GM21786 (cell line): ENCODE measurements at regions not wholly inside any gene's neighbourhood (a gene's known extent, or its start where the extent isn't known, plus 50 kb on each side); places are given as distances from the start of the nearest gene placed in this dataset.

ENCODE experiments used
- ATAC-seq: cut with Tn5 transposase; IDR thresholded peaks from one replicate; pipeline ENCODE4 v1.9.1; 2021; ENCODE audit not compliant: unreplicated experiment

DNA sequence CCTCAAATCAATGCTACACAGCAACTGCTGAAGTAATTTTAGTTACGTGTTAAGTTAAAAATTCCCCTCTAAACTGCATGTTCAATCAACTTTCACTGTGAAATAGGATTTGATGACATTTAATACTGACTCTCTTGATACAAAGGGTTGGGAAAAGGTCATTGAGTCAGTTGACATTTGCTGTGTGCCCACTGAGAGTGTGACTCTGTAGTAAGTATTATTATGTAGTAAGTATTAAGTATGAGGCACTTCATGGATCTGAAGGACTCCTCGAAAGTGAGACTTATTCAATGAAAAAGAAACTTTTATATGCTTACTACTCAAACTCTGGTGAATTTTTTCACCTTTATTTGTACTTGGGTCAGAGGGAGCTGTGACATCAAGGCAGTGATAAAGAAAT is 83.1 kb upstream of the S1PR1 start:
- ATAC-seq = no peak

DNA sequence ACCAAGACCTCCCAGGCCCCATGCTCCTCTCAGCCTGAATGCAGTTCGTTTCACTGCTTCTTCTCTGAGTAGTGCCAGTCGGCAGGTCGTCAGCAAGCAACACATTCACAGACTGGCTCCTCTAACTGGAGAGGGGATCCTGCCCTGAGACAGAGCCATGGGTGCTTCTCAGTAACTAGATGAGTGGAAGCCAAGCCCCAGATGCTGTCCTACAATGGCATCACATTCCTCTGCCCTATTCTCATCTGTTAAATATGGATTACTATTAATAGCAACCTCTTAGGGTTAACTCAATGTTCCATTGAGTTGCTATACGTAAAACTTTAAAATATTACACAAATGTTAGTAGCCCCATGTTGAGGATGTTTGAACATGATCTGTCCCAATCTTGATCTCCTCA is 84.2 kb upstream of the S1PR1 start:
- ATAC-seq = no peak

DNA sequence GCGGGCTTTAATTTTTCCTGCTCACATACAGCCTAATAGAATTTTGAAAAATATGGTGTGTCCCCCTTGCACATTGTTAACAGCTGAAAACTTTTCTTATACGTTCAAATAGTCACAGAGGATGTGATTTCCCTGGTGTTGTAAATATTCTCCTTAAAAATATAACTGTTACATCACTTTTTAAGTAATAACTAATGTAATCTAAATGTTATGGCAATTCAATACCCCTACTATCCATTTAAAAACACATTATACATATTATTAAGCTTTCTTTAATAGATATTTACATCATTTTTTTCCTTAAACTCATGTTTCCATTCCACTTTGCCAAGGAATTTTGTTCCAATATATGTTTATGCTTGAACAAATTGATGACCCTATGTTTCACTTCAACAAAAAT is 85.5 kb upstream of the S1PR1 start:
- no peak for ATAC-seq

DNA sequence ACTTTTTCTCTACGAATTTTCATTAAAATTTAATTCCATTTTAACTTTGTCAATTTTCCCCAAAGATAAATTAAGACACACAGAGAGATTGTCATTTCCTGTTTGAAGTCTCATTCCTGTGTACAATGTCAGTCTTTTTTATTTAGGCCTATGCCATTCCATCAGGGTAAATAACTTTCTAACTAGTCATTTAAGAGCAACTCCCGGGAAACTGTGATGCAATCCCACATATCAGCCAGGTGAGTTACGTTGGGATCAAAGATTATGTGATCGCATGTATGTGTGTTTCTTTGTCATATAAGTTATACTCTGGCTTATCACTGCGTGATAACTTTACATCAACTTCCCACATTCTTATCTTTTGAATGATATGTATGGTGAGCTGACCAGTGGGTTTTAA is 86.1 kb upstream of the S1PR1 start:
- no peak for ATAC-seq

DNA sequence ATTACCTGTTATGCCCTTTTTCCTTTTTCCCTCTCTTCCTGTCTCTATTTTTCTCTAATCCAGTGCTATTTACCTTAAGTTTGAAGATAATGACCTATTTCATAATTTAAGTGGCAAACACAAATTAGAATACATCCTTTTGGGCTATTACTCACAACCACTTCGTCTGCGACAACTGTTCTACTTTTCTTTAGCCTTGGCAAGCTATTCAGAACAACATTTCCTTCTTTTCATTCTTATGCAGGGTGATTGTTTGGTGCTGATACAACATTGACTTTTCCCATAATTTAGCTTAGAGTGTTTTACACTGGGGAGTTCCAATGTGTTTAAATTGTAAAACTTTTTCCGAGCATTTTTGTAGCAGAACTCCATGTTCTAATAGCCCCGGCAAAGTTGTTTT is 86.6 kb upstream of the S1PR1 start:
- ATAC-seq = no peak

DNA sequence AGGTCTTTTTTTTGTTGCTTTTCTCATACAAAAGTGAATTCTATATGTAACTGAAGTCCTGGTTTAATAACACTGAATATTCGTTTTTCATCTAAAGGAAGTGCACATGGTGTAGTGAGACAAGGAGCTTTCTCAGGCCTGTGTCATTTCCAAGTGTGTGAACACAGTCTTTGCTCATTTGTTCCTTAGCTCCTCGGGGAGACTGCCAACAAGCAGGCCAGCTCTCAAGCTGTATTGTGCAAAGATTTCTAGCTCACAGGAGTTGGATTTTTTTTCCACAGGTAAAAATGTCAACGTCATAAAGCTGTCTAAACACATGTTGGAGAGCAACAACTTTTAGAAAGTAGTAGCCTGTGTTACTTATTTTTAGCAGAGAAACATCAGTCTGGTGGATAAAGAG is 87.8 kb upstream of the S1PR1 start:
- ATAC-seq = no peak

DNA sequence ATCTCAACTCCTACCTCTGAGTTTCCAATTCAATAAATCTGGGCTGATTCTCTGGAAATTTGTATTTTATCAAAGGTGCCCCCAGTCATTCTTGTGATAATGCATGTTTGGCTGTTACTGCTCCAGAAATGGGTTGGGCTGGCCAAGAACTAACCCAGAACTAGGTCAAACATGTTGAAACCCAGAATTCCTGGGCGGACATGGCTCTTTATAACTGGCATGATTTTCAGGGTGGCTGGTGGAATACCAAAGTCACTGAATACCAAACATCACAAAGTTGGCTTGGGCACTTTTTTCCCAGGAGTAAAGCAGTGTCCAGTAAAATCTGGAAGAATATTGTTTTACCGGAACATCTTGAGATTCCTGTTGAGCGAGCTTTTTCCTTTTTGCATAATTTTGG is 89.4 kb upstream of the S1PR1 start:
- no peak for ATAC-seq

DNA sequence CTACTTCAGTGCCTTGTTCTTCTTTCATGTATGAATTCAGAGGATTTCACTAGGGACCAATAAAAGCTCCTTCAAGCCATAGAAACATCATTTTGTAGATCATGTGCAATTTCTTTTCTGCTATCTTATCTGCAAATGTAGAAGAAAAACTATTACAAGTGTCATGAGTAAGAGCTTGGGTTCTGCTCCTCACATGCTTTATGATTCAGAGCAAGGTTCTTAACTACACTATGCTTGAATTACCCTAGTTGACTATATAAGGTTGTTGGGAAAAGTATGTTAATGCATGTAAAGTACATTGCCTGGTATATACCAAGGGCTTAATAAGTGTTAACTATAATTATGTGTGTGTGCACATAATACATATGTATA is 91.4 kb upstream of the S1PR1 start:
- no peak for ATAC-seq

DNA sequence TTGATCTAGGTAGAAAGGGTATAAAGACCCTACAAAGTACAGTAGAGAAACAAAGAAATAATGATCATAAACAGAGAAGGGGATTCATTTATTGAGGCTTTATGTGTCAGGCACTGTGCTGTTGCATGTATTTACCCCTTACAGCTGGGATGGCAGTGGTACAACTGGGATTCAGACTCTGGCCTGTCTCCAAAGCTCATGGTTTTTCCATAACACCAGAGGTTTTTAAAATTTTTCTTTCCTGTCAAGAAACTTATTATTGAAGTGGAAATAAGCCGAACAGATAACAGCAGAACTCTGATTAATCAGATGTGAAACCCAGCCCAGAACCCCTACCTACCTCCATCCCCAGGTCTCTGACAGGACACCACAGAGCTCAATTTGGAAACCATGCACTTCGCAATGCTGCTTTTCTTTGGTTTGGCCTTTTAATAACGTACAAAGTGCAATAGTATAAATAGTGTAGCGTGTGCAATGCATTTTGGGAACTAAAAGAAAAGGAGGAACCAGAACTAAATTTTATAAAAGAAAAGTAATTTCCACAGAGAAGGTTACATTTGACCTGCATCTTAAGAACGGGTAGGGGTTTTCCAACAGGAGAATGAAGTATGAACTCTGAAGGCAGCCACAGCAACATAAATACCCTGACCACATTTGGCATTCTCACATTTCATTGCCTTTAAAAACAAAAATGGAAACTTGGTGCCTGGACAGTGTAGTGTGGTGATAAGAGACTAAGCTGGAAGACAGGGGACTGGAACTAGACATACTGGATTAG is 92.0 kb upstream of the S1PR1 start:
- no peak for ATAC-seq

DNA sequence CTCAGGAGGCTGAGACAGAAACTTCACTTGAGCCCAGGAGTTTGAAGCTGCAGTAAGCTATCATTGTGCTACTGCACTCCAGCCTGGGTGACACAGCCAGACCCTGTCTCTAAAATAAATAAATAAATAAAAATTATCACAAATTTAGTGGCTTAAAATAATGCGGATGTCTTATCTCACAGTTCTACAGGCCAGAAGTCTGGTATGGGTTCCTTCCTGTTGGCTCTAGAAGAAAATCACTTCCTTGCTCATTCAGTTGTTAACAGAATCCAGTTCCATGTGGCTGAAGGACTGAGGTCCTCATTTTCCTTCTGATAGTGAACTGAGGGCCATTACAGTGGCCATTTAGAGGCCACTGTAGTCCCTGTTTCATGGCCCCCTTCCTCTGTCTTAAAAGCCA is 94.6 kb upstream of the S1PR1 start:
- ATAC-seq = no peak

DNA sequence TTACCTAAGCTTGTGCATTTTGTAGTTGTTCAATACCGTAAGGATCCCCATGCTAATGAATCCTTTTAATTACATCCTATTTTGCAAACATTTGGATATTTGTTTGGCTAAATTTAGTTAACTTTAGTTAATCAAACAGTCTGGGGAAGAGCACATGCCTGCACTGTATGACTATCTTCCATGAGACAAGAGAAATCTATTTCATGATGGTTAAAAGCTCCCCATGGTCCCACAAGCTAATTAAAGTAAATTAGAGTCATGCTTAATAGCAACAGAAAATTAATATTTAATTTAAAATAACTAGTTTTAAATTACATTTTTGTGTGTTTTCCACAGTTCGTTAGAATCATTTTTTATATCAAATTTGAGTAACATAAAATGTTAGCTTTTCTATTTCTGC is 95.4 kb upstream of the S1PR1 start:
- no peak for ATAC-seq

DNA sequence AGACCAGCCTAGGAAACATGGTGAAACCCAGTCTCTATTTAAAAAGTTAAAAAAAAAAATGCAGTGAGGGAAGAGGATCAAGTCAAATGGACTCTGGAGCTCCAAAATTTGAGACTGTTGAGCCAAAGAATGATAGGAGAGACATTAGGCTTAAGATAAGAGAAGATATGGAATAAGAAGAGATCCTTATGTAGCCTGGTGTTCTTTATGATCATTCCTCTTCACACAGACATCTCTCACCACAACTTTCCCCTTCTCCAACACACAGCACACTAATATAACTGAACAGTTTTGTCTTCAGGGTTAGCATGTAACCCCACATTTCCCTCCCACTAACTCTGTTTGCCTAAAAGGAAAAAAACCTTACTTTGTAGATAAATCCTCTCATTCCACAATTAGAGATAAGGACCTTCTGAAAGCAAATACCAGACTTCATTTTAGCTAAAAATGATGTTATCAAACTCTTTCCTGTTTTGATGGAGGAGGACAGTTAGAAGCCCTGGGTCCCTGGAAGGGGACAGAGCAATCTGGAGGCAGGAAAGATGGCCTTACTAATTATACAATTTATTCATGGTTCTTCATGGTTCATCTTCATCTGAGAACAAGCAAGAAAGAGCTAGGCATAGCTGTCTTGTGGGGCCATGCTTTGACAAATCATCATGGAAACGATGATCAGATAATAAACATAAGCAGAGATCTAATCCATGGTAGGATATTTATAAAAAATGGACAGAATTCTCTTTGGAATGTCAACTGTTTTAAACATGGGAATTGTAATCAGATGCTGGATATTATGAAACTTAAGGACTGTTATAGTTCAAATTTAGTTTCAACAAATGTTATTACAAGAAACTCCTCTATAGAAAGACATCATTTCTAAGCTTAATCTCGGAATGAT is 96.7 kb upstream of the S1PR1 start:
- no peak for ATAC-seq

DNA sequence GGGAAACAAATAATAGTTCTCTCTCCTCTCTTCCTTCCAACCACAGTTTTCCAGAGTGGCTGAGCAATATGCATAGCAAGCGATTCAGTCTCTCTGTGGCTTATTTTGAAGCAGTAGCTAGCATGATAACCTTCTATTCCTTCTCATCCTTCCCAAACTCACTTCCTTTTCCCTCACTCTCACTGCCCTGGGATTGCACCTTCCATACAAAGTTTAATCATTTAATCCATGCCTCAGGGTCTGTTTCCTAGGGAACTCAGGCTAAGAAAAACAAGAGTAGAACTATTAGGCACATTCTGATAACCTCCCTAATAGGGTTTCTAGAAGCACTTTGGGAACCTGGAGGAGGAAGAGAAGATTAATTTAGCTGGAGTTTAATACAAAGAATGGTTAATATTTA is 97.7 kb upstream of the S1PR1 start:
- ATAC-seq = no peak

DNA sequence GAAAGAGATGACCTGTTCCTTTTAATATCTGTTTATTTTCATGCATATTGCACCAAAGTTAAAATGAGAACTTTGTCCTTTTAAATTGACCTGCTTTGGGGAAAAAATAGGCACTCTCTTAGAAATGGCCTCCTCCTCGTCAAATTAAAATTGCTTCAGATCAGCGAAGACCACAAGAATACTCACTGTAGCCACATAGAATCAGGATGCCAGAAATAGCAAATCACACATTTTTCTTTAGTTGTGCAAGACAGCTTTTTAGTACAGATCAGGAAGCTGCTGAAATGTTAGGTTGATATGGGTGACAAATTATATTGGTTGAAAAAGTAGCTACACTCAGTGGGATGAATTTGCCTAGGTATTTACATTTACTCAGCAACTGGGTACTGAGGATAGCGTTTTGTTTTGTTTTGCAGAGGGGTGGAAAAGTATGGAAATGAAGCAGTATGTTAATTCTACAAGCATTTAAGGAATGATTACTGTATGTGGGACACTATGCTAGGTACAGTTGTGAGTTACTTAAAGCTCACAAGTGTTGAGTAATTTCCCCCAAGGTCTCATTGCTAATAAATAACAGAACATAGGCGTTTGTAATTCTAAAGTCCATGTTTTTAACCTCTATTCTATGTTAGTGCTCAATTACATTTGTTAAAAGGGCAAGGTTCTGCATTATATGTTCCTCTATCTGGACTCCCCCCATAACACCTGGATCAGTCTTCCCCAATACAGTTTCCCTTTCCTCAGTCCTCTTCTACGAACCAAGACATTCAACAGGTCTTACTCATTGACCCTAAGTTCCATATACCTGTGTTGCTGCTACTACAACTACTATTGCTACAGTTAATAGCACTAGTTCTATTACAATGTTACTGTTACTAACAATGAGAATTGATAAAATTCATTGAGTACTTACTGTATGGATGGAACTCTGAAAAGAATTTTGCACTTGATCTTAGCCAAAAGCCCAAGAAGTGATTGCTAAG is 99.4 kb upstream of the S1PR1 start:
- peak; percentile 32 for ATAC-seq

DNA sequence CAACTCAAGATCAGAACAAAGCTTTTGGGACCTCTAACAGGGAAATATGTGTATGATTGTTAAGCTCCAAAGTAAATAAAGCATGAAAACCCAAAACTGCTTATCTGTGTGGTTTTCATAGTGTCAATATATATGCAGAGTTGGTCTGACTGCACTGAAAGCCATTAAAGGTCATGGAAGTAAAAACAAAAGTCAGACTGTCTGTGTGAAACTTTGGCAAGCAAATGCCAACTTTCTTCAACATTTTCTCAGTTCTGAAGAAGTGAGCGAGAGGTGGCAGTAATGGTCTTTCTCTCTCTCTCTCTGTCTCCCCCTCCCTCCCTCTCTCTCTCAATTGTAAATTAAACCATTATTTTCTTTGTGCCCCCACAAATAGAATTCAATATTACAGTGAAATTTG is 100.1 kb upstream of the S1PR1 start:
- ATAC-seq = peak; percentile 77

DNA sequence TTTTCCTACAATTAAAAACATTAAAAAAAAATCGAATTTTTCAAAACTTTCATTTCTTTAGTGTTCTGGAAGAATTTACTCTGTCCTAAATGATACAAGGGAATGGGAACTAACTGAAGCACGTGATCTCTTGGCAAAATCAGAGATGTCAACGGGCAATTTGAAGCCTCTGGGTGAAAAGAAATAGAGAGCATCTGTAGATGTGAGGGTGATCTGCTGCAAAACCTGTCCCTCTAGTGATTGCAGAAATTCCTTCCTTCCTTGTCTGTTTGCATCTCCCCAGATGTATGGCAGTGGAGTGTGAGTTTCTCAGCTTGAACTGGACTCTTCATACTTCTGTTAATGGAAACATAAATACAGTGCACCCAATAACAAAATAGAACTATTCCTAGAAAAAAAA is 100.5 kb upstream of the S1PR1 start:
- ATAC-seq = no peak

DNA sequence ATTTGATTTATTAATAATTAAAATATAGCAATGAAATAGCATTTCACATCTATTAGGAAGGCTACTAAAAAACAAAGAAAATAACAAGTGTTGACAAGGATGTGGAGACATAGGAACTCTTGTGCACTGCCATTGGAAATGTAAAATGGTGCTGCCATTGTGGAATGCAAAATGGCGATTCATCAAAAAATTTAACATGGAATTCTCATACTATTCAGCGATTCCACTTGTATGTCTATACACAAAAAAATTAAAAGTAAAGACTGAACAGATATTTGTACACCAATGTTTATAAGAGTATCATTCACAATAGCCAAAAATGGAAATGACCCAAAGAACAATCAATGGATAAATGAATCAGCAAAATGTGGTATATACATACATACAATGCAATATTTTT is 101.3 kb upstream of the S1PR1 start:
- ATAC-seq = no peak

DNA sequence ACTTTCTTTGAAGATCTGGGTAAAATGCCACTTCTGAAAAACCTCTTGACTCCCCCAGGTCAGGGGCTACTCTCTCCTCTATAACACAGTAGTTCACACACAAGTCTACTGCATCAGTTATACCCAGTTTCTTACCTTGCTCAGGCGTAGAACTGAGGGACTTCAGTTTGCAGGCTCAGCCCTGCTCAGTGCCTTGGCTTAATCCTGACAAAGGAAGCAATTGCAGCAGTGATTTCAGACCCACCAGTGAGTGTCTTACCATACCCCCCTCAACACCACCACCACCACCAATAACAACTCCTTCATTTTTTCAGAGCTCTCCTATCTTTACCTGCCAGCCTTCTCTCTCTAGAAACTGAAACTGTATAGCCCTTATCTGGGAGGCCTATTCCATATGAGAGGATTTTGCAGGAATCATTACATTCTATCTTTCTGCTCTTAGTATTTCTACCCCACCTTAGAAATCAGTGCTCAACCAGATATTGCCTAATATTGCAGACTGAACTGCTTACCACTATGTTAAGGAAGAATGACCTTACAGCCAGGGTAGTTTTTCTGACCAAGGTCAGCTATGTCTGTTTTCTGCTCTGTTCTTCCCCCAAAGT is 105.5 kb upstream of the S1PR1 start:
- no peak for ATAC-seq

DNA sequence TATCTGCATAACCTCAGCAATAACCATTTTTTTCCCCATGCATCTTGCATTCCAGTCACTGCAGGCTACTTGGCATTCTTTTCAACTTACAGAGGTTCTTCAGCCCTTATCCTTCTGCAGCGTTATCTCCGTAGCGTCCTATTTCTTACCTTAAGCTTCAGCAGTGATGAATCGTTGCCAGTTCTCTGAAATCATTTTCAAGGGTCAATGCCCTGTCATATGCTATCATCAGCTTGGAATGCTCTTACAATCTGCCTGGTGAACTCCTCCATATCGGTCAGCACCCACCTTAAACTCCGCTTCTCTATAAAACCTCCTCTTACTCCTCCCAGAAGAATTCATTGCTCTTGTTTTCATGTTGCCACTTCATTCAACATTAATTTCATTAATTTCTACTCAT is 105.1 kb upstream of the DPH5 start:
- no peak for ATAC-seq

DNA sequence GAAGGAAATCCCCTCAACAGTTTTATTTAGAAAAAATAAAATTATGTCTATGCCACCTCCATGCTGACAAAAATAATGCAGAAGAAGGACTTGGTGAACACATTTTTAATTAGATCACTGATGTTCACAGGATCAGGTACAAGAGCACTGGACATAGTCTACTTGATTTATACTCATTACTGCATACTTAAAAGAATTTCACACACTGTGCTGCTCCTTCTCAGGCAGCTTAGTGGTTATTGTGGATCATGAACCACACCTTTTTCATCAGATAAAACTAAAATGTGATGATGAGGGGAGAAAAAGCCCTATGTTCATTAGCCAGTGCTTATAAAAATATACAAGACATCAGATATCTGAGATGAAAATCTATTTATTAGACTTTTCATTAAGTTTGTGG is 103.3 kb upstream of the DPH5 start:
- ATAC-seq = no peak

DNA sequence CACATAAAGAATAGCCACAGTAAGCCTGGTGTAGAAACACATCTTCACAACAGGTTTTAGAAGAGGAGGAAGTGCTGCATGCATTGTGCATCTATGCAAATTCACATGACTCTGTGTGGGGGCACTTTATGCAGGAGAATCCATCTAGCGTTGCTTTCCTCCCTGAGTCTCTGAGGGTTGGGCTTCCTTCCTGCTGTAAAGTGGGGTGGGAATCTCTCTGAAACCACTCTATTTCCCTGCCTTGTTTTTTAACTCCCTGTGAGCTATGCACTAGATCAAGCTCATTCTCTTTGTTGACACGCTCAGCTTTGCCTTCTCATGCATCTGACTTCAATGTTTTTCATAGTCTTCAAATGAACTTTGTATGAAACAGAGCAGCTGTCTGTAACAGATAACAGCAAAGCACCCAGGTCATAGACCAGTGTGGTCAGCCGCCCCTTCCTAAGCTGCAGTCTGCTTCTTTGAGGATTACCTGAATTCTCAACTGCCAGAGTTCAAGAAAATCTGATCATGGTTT is 102.7 kb upstream of the DPH5 start:
- ATAC-seq = peak; percentile 97
